Stimulated activated CD8-positive, alpha-beta memory T cell treated with anti-CD3 and anti-CD28 coated beads, Interleukin-4, amount 100 ng/mL, for 4 hours (primary cell): ENCODE measurements at regions not wholly inside any gene's neighbourhood (a gene's known extent, or its start where the extent isn't known, plus 50 kb on each side); places are given as distances from the start of the nearest gene placed in this dataset.

Experiments
- DNase-seq, 2 donors: peaks; one replicate each; pipeline ENCODE4 v3.0.0-alpha.2; 2020; ENCODE audit warnings: low read depth in 2 of 2, low spot score in 1 of 2

- no peak for DNase-seq
Measured at GRCh38 chr2:217722883-217723472, 279.8 kb downstream of the TNS1 start.

- DNase-seq = no peak
Measured at GRCh38 chr2:217717646-217718045, 285.1 kb downstream of the TNS1 start.

GRCh38 chr2:217715484-217715883 lies 287.3 kb downstream of the TNS1 start:
- no peak for DNase-seq

- DNase-seq = no peak
Measured at GRCh38 chr2:217714287-217714751, 288.5 kb downstream of the TNS1 start.

GRCh38 chr2:217713395-217714286 lies 289.2 kb downstream of the TNS1 start:
- peak; percentile 33 to 48 for DNase-seq

- DNase-seq = no peak
Measured at GRCh38 chr2:217712431-217712830, 290.4 kb downstream of the TNS1 start.

- no peak for DNase-seq
Measured at GRCh38 chr2:217711188-217711587, 291.6 kb downstream of the TNS1 start.

GRCh38 chr2:217710211-217710765 lies 292.5 kb downstream of the TNS1 start:
- no peak for DNase-seq

- DNase-seq = no peak
Measured at GRCh38 chr2:217709478-217710210, 293.2 kb downstream of the TNS1 start.

- no peak for DNase-seq
Measured at GRCh38 chr2:217707131-217707611, 295.6 kb downstream of the TNS1 start.

- no peak for DNase-seq
Measured at GRCh38 chr2:217706513-217706912, 296.3 kb downstream of the TNS1 start.

GRCh38 chr2:217706095-217706494 lies 296.7 kb downstream of the TNS1 start:
- no peak for DNase-seq

GRCh38 chr2:217705461-217705860 lies 297.3 kb downstream of the TNS1 start:
- no peak for DNase-seq

GRCh38 chr2:217703999-217704398 lies 298.8 kb downstream of the TNS1 start:
- no peak for DNase-seq

- no peak for DNase-seq
Measured at GRCh38 chr2:217703102-217703501, 299.7 kb downstream of the TNS1 start.

- no peak for DNase-seq
Measured at GRCh38 chr2:217701622-217702021, 301.2 kb downstream of the TNS1 start.

- no peak for DNase-seq
Measured at GRCh38 chr2:217698691-217699090, 304.1 kb downstream of the TNS1 start.

- no peak for DNase-seq
Measured at GRCh38 chr2:217695033-217695520, 307.7 kb downstream of the TNS1 start.

GRCh38 chr2:217694291-217694690 lies 308.5 kb downstream of the TNS1 start:
- DNase-seq = no peak

GRCh38 chr2:217693363-217693762 lies 309.4 kb downstream of the TNS1 start:
- DNase-seq = no peak
